Right kidney (tissue), 1 donor: ENCODE measurements at regions not wholly inside any gene's neighbourhood (a gene's known extent, or its start where the extent isn't known, plus 50 kb on each side); places are given as distances from the start of the nearest gene placed in this dataset.
A peak's percentile ranks its signal among the peaks of the same experiment; 100 is the strongest.
"Not testable (repeated sequence)": the region's sequence is repeated elsewhere in the genome, so short reads cannot be mapped to it uniquely, and the experiment has no call there.

Experiments
- DNase-seq: peaks from one replicate; pipeline ENCODE4 v3.0.0-alpha.2; 2016

DNA sequence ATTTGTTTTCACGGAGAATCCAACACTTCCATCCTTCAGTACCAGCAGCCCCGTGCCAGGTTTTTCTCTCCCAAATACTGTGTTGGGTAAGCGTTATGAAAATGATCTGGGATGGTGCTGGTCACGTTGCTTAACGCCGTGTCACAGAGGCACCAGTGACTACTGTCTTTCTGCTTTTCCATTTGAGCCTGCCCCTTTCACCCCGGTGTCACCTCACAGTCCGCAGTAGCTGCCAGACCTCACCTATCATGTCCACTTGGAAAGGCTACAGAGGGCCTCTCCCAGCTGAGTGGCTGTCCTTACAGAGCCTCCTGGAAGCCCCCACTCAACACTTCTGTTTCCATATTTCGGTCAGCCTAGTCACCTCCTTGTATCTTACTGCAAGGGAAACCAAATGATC lies 176.5 kb upstream of the ARID1B start:
- no peak for DNase-seq

DNA sequence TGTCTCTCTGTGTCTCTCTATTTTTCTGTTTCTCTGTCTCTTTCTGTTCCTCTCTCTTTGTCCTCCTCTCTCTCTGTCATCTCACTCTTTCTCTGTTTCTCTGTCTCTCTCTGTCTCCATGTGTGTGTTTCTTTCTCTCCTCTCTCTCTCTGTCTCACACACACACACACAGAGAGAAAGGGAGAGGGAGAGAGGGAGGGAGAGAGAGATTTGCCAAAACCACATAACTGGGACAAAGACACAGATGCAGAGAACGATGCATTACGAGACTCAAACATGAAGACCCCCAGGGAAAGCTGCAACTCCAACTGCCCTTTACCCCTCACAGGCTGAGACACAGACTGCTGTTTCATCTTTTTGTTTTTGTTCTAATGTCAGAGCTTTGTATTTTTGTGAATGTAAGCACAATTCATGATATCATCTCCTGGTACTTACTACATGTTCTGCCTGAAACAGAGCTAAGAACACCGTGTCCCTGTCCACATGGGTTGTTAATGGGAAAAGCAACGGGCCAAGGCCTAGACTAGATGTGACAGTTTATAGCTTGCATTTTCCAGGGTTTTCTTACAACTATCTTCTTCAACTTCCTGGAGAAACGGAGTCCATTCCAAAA lies 177.1 kb upstream of the ARID1B start:
- DNase-seq: no peak

DNA sequence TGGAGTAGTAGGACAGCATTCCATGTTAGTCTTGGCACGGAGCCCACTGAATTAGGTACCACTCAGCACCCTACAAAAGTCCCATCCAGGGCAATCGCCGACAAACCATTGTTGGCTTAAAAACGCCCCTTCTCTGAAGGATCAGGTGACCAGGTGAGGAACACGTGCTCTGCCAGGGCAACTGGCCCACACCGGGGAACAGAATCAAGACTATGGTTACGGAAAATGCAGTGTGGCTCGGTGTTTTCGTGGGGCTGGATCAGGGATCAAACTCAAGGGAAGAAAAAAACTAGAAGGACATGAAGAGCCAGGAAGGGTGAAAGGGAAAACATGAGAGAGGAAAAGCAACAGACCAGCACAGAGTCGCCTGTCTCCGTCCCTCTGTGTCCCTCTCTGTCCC lies 177.8 kb upstream of the ARID1B start:
- DNase-seq: no peak

DNA sequence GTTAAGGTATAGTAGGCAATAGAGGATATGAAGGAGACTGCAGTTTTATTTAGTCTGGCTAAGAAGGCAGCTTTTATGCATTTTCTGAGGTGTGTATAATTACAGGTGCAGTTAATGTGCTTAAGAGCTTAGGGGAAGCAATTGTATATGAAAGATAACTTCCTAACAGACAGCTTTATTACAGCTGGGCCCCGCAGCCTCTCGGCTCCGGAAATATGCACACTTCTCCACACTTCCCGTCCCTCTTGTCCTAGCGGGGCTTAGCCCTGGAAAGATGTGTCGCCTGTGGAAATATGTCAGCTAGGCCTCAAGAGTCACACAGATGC lies 178.4 kb upstream of the ARID1B start:
- DNase-seq: no peak

DNA sequence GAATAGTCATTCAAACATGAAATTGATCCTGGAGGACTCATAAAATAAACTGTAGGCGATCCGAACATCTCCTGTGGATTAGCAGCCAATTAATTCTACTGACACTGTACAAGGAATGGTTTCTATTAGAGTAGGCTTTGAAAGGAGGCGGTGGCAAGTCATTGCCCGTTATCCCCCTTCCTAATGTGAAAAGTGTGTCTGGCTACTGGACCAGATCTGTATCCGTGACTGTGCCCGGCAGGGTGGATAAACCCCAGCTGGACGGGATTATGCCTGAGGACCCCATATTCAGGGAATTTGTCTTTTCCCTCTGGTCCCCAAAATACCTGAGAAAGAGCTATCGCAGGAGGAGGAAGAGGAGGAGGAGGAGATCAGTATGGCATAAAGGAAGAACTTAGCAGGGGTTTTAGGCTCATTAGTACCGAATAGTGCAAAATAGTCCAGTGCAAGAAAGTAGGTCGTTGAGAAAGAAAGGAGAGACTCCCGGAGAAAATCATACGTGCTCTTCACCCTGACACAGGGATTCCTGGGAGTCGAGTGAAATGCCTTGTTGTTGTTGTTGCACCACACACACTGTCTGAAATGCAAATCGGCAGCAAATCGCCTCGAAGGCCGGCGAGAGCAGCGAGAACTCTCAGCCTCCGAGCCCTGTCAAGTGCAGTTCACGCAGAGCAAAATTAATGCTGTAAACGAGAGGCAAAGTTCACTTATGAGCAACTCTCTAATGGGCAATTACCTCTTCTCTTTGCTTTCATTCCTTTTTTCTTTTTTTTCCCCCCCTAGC lies 178.9 kb upstream of the ARID1B start:
- peak; percentile 17 for DNase-seq

DNA sequence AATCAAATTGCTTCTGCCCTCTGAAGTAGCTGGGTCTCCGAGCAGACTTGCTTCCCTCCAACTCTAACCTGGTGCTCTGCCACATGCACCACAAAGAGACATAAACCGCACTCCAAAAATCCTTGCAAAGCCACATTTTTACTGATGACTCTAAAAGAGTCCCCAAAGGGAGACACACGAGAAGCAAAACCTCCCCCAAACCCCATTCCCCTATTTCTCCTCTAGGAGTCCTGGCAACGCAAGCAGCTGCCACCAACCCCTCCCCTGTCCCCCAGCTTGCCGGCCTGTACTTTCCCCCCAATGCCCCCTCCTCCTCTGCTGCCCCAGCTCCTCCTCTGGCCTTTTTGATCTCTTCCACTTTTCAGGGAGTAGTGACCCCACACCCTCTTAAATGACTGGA lies 180.1 kb upstream of the ARID1B start:
- no peak for DNase-seq

DNA sequence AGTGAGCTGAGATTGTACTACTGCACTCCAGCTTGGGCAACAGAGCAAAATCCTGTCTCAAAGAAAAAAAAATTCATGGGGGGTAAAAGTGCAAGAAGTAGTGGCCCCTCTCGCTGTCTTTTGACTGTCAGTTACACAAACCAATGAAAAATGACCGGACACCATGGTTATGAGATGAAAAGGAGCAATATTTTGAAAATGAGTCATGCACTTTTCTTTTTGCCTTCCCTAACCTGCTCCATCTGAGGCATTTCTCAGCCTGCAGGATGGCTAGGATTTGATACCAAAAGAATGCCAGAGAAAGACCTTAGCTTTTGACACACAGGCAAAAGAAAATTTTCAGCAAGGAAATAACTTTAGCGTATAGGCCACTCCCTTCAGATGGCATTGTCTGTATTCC lies 181.7 kb upstream of the ARID1B start:
- no peak for DNase-seq

DNA sequence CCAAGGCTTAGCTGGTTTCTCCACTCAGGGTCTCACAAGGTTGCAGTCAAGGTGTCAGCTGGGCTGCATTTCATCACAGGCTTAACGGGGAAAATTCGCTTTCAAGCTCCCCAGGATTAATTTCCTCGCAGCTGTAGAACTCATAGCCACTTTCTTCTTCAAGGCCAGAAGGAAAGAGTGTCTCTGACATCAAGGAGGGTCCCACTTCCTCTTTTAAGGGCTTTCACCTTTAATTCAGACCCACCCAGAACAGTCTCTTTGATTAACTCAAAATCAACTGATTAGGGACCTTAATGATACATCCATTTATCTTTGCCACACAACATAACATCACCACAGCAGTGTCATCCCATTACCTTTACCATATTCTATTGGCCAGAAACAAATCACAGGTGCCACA lies 183.3 kb upstream of the ARID1B start:
- DNase-seq: no peak

DNA sequence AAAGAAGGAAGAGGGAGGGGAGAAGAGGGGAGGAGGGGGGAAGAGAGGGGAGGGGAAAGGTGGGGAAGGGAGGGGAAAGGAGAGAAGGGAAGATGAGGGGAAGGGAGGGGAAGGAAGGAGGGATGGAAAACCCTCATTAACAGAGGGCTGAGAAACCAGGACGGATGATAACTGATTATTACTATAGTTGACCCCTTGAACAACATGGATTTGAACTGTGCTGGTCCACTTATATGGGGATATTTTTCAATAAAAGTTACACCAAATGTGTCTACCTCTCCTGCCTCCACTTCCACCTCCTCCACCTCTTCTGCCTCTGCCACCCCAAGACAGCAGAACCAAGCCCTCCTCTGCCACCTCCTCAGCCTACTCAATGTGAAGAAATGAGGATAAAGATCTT lies 184.1 kb upstream of the ARID1B start:
- DNase-seq: no peak

DNA sequence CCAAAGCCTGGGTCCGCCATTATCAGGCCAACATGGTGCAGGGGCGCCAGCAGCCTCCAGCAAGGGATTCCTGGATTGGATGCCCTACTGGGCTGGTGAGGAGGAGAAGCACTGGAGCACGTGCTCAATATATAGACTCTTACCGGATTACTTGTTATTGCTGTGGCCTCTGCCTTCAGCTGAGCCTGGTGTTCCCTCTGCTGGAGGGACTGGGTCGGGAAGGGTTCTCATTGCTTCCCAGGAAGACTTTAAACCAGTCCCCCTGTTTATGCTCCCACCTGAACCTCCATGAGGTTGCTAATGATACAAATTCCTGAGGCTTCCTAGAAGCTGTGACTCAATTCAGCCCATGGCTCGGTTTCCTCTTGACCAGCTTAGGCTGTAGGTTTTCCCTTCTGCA lies 186.7 kb upstream of the ARID1B start:
- no peak for DNase-seq

DNA sequence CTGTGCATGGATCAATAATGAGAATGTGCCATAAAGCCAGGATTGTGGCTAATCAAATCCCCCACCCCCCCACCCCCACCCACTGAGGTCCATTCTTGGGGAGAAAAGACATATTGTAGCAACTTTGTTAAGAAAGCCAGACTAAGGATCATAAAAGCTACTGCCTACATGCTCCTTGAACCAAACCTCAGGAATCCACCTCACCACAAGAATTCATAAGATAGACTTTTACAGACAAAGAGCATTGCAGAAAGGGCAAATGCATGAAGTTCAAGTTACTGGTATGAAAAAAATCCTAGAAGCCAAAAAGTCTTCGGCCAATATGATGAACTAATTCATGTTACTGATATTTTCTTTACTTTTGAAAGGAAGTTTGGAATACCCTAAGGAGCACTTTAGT lies 187.9 kb upstream of the ARID1B start:
- DNase-seq: no peak

DNA sequence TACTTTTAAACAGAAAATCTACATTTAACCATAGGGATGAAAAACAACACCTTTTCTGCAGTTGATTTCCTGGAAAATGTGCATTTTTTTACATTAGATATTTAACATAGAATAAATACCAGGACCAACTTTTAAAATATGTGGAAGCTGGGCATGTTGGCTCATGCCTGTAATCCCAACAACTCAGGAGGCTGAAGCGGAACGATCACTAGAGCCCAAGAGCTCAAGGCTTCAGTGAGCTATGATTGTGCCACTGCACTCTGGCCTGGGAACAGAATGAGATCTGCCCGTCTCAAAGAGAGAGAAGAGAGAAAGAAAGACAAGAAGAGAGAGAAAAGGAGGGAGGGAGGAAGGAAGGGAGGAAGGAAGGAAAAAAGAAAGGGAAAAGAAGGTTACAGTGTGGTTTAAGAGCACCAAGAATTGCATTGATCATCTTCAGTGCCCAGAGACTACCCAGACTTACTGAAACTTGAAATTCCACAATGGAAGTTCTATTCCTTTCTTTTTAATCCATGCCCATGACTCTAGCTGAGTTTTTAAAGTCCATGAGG lies 189.4 kb upstream of the ARID1B start:
- DNase-seq: no peak

DNA sequence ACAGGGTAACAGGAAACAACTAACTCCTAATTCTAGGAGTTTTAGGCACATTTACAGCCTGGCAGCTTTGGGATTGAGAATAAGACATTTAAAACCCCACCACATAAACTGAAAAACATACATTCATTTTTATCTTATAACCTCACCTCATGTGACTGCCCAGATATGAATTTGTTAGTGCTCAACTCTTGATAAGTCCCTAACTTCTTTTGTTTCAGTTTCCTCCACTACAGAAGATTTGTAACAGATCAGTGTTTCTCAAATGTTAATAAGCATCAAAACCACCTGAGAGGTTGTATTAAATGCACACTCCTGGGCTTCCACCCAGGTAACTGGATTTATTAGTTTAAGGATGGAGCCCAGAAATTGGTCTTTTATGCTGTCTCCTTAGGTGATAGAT lies 190.1 kb upstream of the ARID1B start:
- DNase-seq: no peak

DNA sequence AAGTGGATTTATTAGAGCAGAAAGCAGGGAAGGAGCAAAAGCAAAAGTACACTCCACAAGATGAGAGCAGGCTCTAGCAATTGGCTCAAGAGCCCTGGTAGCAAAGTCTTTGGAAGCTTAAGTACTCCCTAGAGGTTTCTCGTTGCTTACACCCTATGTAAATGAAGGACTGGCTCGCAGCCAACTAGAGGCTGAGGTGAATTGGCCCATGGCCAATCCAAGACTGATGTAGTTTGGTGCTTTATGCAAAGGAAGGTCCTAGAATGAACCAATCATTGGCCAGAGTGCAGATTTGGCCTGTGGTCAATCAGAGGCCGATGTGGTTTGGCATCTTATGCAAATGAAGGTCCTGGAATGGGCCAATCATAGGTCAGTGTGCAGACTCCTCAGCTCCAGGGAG lies 191.3 kb upstream of the ARID1B start:
- no peak for DNase-seq

DNA sequence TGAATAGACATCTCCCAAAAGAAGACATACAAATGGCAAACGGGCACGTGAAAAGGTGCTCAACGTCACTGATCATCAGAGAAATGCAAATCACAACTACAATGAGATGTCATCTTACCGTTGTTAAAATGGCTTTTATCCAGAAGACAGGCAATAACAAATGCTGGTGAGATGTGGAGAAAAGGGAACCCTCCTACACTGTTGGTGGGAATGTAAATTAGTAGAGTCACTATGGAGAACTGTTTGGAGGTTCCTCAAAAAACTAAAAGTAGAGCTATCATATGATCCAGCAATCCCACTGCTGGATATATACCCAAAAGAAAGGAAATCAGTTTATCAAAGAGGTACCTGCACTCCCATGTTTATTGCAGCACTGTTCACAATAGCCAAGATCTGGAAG lies 193.1 kb upstream of the ARID1B start:
- not testable (repeated sequence) for DNase-seq

DNA sequence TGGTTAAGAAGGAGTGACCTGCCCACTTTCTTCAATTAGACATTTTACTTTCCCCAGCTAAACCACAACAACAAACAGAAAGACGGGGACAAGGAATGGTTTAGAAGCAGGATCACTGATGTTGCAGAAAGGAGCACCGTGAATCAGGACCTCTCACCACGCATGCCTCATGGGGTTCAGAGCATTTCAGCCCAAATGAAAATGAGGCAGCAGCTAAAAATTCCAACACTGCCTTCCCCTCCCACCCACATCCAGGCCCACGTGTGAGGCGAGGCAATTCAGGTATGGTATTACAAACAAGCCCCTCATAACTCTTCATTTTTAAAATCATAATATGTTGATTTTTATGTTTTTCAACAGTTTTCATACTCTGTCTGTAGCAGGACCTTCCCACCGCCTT lies 194.1 kb upstream of the ARID1B start:
- no peak for DNase-seq

DNA sequence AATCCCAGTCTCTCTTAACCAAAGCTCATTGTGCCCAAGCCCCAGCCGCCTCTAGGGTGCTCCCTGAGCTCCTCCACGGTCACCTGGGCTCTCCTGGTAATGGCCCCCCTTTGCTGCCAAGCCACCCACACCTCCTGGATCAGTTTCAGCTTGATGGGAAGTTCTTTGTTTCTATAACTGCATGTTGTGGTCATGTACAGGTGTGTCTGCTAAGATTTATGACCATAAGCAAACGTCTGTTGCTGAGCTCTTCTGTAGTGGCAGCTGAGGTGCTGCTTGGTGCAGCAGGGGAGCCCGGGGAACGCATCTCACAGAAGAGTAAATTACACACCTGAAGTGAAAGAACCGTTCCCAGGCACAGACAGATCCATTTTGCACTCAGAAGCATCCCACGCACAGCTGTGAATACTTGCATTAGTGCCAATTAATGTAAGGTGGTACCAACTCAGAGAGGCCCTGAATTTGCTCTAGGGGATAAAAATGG lies 194.6 kb upstream of the ARID1B start:
- no peak for DNase-seq

DNA sequence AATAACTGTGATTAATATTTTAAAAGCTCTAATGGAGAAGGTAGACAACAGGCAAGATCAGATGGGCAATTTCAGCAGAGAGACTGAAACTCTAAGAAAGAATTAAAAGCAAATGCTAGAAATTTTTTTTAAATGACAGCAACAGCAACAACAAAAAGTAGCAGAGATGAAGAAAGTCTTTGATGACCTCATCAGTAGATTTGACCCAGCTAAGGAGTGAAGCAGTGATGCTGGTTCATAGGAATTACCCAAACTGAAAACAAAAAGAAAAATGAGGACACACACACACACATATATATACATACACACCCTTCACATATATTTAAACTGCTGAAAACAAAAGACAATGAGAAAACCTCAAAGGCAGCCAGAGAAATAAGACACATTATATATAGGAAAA lies 197.6 kb upstream of the ARID1B start:
- no peak for DNase-seq

DNA sequence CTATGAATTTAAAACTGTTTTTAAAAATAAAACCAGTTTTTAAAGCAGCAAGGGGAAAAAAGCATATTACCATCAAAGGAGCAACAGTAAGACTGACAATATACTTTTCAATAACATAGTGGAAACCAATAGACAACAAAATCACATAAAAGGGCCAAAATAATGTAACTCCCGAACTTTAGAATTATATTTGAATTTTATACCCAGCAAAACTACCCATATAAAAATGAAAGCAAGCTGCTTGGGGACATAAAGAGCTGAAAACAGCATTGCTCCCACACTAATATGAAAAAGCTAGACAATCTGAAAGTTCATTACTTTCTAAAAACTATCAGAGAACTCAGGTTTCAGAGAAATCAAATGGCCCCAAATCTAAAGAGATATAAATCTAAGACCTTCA lies 199.4 kb upstream of the ARID1B start:
- DNase-seq: no peak

DNA sequence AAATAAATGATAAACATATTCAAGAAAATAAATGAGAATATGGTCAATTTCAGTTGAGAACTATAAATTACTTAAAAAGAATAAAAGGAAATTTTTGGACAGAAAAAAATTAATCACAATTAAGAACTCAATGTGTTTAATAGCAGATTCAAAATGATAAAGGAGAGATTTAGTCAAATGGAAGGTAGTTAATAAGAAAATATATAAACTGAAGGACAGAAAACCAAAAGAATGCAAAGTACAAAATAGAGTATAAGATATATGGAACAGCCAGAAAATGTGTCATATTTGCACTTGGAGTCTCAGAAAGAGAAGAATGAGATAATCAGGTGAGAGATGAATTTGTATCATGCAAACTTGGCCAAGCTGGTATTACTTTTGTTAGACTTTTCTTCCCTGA lies 201.8 kb upstream of the ARID1B start:
- DNase-seq: no peak

DNA sequence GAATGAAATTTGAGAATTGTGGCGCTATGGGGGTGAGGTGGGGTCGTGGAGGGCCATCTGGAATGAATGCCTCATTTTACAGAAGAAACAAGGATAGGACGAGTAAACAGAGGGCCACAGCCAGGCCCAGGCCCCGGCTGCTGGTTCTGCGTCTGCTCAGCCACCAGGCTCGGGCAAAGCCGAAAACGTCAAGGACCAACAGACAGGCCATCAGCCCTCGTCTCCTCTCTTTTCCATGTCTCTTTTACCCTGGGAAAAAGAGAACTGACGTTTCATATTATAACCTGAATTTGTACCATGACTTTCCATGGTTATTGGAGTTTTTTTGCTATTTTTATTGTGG lies 212.4 kb upstream of the ARID1B start:
- DNase-seq: no peak

DNA sequence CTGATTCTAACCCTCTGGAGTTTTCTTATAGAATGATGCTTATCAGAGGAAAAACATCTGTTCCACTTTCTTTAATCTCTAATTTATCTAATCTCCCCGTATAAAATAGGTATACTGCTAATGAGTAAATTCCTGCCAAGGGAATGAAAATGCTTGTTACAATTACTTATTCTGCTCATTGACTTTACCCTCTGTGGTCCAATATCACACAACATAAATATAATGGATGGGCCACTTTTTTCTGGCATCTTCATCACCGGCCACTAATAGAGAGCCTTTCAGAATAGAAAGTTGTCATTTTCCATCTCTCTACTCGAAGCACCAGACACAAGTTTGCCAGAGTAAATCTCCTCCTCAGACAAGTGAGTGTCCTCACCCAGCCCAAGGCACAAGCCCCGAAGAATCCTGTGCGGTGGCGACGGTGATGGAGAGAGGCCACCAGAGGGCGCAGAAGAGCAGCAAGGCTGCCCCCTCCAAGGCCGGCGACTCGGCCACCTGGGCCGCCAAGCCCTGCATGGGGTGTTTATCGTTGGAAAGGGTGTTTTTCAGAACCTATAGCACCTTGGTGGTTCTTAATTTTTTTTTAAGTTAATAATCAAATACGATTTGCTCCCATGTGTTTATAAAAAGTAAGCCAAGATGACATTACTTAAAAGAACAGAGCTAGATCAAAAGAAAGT lies 212.9 kb upstream of the ARID1B start:
- DNase-seq: peak; percentile 76

DNA sequence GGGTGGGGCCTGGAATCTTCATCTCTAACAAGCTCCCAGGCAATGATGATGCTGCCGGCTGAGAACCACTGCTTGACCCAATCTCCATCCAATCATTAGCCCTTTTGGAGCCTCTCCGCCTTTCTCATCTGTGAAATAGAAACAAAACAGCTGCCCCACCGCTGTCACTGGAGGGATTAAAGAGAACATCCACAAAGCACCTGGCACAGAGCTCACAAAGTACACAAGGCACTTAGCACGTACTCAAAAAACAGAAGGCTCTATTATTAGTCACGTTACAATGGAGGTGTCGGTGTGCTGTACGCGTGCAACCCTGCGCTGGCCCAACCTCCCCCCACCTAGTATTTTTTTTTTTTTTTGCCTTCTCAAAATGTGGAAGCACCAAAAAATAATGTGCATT lies 213.5 kb upstream of the ARID1B start:
- DNase-seq: no peak

DNA sequence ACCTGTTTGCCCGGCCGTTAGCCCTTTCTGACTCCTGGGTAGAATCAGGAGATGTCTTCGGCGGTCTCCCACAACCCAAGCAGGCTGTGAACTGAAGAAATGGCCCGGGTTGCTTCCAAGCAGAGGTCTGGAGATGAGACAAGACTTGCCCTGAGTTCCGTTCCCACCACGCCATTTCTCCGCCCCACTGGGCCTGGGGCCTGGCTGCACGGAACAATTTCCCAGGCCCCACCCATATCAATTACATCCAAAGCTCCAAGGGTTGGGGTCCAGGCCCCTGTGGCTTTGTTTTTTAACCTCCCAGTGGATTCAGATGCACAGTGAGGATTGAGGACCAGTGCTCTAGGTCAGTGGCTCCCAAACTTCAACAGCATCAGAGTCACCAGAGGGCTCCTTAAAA lies 214.5 kb upstream of the ARID1B start:
- no peak for DNase-seq
